K562 (cell line): ENCODE measurements at regions not wholly inside any gene's neighbourhood (a gene's known extent, or its start where the extent isn't known, plus 50 kb on each side); places are given as distances from the start of the nearest gene placed in this dataset.

Source experiments
- BCLAF1 ChIP-seq, 2 experiments: fragments of 450-650 bp in 1 of 2; IDR thresholded peaks; 2 replicates each; pipeline ENCODE4 v1.6.1; 2011 to 2017; ENCODE audit warnings: low read depth in 2 of 2, antibody characterized with exemption in 1 of 2, borderline replicate concordance in 1 of 2, low read length in 1 of 2, mild to moderate bottlenecking in 1 of 2, mixed read lengths in 1 of 2; ENCODE audit not compliant: control insufficient read depth in 1 of 2
- MGA ChIP-seq: fragments of 450-650 bp; IDR thresholded peaks from 2 replicates; pipeline ENCODE4 v1.6.1; 2016; ENCODE audit warnings: mild to moderate bottlenecking, moderate library complexity
- NCOA2 ChIP-seq, 2 experiments: fragments of 450-650 bp; IDR thresholded peaks; 2 replicates each; pipeline ENCODE4 v1.6.1; 2018; ENCODE audit warnings: mild to moderate bottlenecking in 2 of 2, moderate library complexity in 1 of 2; ENCODE audit not compliant: partially characterized antibody in 2 of 2
- PKNOX1 ChIP-seq: fragments of 450-650 bp; IDR thresholded peaks from 2 replicates; pipeline ENCODE4 v1.6.1; 2016
- SNAPC5 ChIP-seq: fragments of 250-450 bp; sonication (Bioruptor Pico); IDR thresholded peaks from 2 replicates; pipeline ENCODE4 v1.8.0; 2021; ENCODE audit warnings: moderate library complexity, mild to moderate bottlenecking, inconsistent platforms
- STAT6 ChIP-seq: sonication (generic); formaldehyde crosslinking; IDR thresholded peaks from 2 replicates; pipeline ENCODE4 v1.8.1; 2023; ENCODE audit warnings: mild to moderate bottlenecking, missing genetic modification reagents
- ZNF717 ChIP-seq: fragments of 250-450 bp; sonication (Bioruptor Pico); IDR thresholded peaks from 2 replicates; pipeline ENCODE4 v1.5.0; 2021

GRCh38 chr4:15149839-15150592 is 147.7 kb downstream of the CPEB2 start (continued):
- no peak for TF ChIP-seq STAT6 (CRISPR knock-in tag)
- TF ChIP-seq SNAPC5 (CRISPR knock-in tag), result no peak
- TF ChIP-seq BCLAF1 (IDR thresholded peaks at IDR 0.05; ENCODE audit: borderline replicate concordance in 1 of 2, control insufficient read depth in 1 of 2, low read depth in 2 of 2, low read length in 1 of 2), result no peak
- no peak for TF ChIP-seq MGA
- no peak for TF ChIP-seq ZNF717 (CRISPR knock-in tag)
- TF ChIP-seq NCOA2 (IDR thresholded peaks at IDR 0.05; ENCODE audit: partially characterized antibody in 2 of 2), result no peak
- TF ChIP-seq PKNOX1, result peak; percentile 75
